ENCODE measurements at regions not wholly inside any gene's neighbourhood (a gene's known extent, or its start where the extent isn't known, plus 50 kb on each side); places are given as distances from the start of the nearest gene placed in this dataset.

DNA sequence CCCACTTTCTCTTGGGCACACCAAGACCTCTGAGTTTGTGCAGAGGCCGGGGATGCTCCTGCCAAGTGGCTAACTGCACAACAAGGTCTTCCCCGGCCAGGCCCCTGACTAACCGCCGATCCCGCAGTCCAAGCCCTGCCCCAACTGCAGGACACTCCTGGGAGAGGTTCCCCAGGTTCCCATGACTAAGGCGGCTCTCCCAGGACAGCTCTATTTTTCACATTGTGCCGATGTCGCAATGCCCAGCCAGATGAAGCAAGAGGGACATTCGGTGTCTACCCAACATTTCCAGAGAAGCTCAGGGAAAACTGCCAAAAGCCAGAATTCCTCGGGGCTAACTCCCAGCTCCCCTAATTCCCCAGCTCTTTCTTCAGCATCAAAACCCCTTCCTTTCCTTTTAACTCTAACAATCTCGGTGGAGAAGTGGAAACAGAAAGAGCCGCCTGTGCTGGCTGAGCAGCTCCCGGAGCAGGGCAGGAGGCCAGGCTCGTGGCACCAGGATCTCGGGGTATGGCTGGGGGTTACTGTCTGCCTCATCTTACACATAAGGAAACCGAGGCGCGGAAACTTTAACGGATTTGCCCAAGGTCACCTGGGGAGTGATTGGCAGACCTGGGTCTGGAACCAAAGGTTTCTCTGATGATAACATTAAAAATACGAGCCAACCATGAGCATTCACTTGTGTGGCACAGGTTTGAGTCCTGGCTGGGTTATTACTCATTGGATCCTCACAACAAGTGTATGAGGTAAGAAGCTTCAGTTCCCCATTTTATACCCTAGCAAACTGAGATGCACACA is 318.2 kb downstream of the BCL11B start:
- peak in 1 of 2 donors; percentile 68 for TF ChIP-seq EP300 (IDR thresholded peaks at IDR 0.05)
- TF ChIP-seq, protein P1, sequence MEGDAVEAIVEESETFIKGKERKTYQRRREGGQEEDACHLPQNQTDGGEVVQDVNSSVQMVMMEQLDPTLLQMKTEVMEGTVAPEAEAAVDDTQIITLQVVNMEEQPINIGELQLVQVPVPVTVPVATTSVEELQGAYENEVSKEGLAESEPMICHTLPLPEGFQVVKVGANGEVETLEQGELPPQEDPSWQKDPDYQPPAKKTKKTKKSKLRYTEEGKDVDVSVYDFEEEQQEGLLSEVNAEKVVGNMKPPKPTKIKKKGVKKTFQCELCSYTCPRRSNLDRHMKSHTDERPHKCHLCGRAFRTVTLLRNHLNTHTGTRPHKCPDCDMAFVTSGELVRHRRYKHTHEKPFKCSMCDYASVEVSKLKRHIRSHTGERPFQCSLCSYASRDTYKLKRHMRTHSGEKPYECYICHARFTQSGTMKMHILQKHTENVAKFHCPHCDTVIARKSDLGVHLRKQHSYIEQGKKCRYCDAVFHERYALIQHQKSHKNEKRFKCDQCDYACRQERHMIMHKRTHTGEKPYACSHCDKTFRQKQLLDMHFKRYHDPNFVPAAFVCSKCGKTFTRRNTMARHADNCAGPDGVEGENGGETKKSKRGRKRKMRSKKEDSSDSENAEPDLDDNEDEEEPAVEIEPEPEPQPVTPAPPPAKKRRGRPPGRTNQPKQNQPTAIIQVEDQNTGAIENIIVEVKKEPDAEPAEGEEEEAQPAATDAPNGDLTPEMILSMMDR (IDR thresholded peaks at IDR 0.05), result no peak
